Activated naive CD8-positive, alpha-beta T cell treated with anti-CD3 and anti-CD28 coated beads, Interleukin-2, amount 50 U/mL, for 24 hours (primary cell): ENCODE measurements at regions not wholly inside any gene's neighbourhood (a gene's known extent, or its start where the extent isn't known, plus 50 kb on each side); places are given as distances from the start of the nearest gene placed in this dataset.

Experiments
- ATAC-seq: fragments of 150-1000 bp; cut with Tn5 transposase; one replicate; pipeline ENCODE4 v1.10.0; 2021
- DNase-seq: peaks from one replicate; pipeline ENCODE4 v3.0.0; 2021
- H3K27ac Mint-ChIP-seq: one replicate; pipeline ENCODE4 v1.8.0; 2021; ENCODE audit warnings: mild to moderate bottlenecking, mixed read lengths
- H3K27me3 Mint-ChIP-seq: one replicate; pipeline ENCODE4 v1.8.0; 2021; ENCODE audit warnings: mixed read lengths
- H3K36me3 Mint-ChIP-seq: one replicate; pipeline ENCODE4 v1.8.0; 2021; ENCODE audit warnings: low read depth, mixed read lengths
- H3K4me1 Mint-ChIP-seq: one replicate; pipeline ENCODE4 v1.8.0; 2021; ENCODE audit warnings: mixed read lengths
- H3K4me3 Mint-ChIP-seq: one replicate; pipeline ENCODE4 v1.8.0; 2021; ENCODE audit warnings: mild to moderate bottlenecking, moderate library complexity, mixed read lengths
- H3K9me3 Mint-ChIP-seq: one replicate; pipeline ENCODE4 v1.8.0; 2021; ENCODE audit warnings: mixed read lengths

DNA sequence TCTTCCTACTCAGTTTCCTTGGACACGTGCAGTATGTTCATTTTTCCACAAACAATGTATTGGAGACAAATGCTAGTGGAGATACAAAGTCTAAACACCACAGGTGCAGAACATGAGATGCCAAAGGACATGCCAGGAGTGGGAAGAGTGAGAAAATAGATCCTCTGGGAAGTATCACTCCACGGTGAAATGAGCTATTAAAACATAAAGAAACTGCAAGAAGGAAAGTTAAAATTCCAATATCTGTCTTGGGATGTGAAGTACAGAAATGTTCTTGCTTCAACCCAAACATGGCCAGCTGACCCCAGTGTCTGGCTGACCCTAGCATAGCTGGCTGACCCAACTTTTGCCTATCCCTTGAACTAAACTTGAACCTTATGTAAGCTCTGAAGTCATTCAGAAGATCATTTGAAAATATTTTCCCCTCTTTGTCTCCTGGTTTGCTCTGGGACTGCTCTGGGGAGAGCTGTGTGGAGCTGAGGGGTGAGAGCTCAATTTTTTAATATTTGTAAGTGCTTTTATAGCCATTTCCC is 59.5 kb downstream of the FZD1 start:
- Mint-ChIP-seq H3K27me3 (no peaks in the 10 kb centered on the region), H3K36me3 (no peaks in the 10 kb centered on the region), H3K9me3 (no peaks in the 10 kb centered on the region), H3K4me1 (no peaks in the 10 kb centered on the region), H3K27ac (no peak overlapping the region), H3K4me3 (no peak overlapping the region)
- DNase-seq (no peak), ATAC-seq (no peak)

DNA sequence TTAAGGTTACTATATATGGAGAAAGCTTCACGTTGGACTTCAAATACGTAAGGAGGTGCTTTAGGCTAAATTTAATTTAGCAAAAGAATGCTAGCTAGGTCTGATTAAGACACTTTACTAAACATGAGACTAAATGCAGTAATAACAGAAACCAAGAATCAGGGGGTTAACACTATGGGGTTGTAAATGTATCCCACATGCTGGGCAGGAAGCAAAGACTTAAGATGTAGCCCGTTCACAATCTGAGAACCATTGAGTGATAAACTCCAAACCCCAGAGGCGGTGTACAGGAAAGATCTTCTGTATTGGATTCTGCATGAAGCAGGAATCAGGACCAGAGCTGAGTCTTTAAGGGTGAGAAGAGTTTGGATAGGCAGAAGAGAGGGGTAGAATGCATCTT is 60.4 kb downstream of the FZD1 start:
- no peaks in the 10 kb centered on the region for H3K9me3 Mint-ChIP-seq
- no peaks in the 10 kb centered on the region for H3K27me3 Mint-ChIP-seq
- H3K4me3 Mint-ChIP-seq = no peak overlapping the region
- H3K4me1 Mint-ChIP-seq = no peaks in the 10 kb centered on the region
- no peaks in the 10 kb centered on the region for H3K36me3 Mint-ChIP-seq
- no peak for DNase-seq
- H3K27ac Mint-ChIP-seq = no peak overlapping the region
- no peak for ATAC-seq

DNA sequence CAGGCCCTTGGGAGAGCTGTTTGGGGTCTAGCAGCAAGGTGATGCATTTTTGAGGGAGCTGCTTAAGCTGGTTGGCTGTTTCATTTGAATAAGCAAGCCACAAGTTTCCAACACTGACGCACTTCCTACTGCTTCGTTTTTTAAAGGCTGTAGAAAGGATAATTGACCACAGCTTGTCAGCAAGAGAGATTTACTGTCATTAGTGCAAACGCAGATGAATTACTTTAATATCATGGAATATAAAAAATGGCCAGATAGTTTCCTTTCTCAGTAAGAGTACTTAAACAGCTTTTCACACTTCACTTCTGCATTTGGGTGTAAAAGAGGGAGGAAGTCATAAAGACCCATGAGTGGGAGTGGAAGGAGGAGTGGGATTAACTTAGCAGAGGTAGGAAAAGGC is 61.5 kb downstream of the FZD1 start:
- no peaks in the 10 kb centered on the region for H3K36me3 Mint-ChIP-seq
- ATAC-seq (no peak), DNase-seq (no peak)
- no peak overlapping the region for H3K27ac Mint-ChIP-seq
- H3K4me1 Mint-ChIP-seq = no peaks in the 10 kb centered on the region
- H3K9me3 Mint-ChIP-seq = no peaks in the 10 kb centered on the region
- H3K27me3 Mint-ChIP-seq = no peaks in the 10 kb centered on the region
- no peak overlapping the region for H3K4me3 Mint-ChIP-seq

GRCh38 chr7:91326516-91327199 is 62.4 kb downstream of the FZD1 start:
- H3K27ac Mint-ChIP-seq = no peak overlapping the region
- no peaks in the 10 kb centered on the region for H3K27me3 Mint-ChIP-seq
- ATAC-seq (no peak), DNase-seq (no peak)
- H3K4me3 Mint-ChIP-seq = no peak overlapping the region
- no peaks in the 10 kb centered on the region for H3K4me1 Mint-ChIP-seq
- no peaks in the 10 kb centered on the region for H3K9me3 Mint-ChIP-seq
- H3K36me3 Mint-ChIP-seq = no peaks in the 10 kb centered on the region

- Mint-ChIP-seq H3K27me3 (no peaks in the 10 kb centered on the region), H3K9me3 (no peaks in the 10 kb centered on the region), H3K4me3 (no peak overlapping the region), H3K4me1 (no peaks in the 10 kb centered on the region), H3K27ac (no peak overlapping the region), H3K36me3 (no peaks in the 10 kb centered on the region)
- ATAC-seq = no peak
- DNase-seq = no peak
Measured at GRCh38 chr7:91327346-91327745, 63.1 kb downstream of the FZD1 start.

GRCh38 chr7:91329571-91329970 is 65.3 kb downstream of the FZD1 start:
- no peaks in the 10 kb centered on the region for H3K9me3 Mint-ChIP-seq
- H3K4me1 Mint-ChIP-seq = no peaks in the 10 kb centered on the region
- no peak for DNase-seq
- no peaks in the 10 kb centered on the region for H3K36me3 Mint-ChIP-seq
- H3K27ac Mint-ChIP-seq = no peak overlapping the region
- H3K4me3 Mint-ChIP-seq = no peak overlapping the region
- H3K27me3 Mint-ChIP-seq = no peaks in the 10 kb centered on the region
- no peak for ATAC-seq

- DNase-seq = no peak
- H3K4me1 Mint-ChIP-seq = no peaks in the 10 kb centered on the region
- no peak for ATAC-seq
- no peak overlapping the region for H3K4me3 Mint-ChIP-seq
- H3K27me3 Mint-ChIP-seq = no peaks in the 10 kb centered on the region
- H3K27ac Mint-ChIP-seq = no peak overlapping the region
- no peaks in the 10 kb centered on the region for H3K9me3 Mint-ChIP-seq
- H3K36me3 Mint-ChIP-seq = no peaks in the 10 kb centered on the region
Measured at GRCh38 chr7:91330191-91330808, 66.1 kb downstream of the FZD1 start.

DNA sequence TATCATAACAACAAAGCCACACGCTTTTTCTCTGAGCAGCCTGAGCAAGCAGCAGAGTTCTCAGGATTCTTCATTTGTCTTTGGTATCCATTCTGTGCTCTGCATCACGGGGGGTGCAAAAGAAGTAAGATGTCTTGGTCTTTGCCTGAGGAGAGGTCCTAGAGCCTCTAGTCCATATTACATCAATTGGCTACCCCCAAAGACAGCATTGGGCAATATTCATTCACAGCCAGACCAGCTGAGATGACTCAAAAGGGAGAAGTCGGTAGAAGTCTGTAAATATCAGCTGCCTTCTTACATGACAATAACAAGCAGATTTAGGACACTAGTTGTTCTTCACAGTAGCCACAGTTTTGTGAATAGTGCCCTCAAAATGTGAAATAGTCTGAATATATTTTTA is 66.6 kb downstream of the FZD1 start:
- no peaks in the 10 kb centered on the region for H3K4me1 Mint-ChIP-seq
- H3K4me3 Mint-ChIP-seq = no peak overlapping the region
- H3K27me3 Mint-ChIP-seq = no peaks in the 10 kb centered on the region
- H3K9me3 Mint-ChIP-seq = no peaks in the 10 kb centered on the region
- no peaks in the 10 kb centered on the region for H3K36me3 Mint-ChIP-seq
- no peak overlapping the region for H3K27ac Mint-ChIP-seq
- no peak for DNase-seq
- ATAC-seq = no peak

DNA sequence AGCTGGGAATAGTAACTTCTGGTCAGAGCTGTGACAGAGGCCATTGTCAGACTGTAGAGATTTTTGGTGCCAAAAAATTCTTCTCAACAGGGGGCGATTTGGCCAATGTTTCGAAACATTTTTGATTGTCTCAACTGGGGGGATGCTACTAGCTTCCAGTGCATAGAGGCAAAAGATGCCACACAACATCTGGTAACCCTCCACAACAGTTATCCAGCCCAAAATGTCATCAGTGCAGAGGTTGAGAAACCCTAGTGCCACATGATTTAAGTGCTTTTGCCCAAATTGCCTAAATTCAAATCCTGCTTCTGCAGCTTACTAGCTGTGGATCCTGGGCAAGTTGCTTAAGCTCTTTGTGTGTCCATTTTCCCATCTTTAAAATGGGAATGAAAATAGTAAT is 71.9 kb downstream of the FZD1 start:
- H3K4me1 Mint-ChIP-seq = no peaks in the 10 kb centered on the region
- ATAC-seq = no peak
- H3K27ac Mint-ChIP-seq = no peak overlapping the region

DNA sequence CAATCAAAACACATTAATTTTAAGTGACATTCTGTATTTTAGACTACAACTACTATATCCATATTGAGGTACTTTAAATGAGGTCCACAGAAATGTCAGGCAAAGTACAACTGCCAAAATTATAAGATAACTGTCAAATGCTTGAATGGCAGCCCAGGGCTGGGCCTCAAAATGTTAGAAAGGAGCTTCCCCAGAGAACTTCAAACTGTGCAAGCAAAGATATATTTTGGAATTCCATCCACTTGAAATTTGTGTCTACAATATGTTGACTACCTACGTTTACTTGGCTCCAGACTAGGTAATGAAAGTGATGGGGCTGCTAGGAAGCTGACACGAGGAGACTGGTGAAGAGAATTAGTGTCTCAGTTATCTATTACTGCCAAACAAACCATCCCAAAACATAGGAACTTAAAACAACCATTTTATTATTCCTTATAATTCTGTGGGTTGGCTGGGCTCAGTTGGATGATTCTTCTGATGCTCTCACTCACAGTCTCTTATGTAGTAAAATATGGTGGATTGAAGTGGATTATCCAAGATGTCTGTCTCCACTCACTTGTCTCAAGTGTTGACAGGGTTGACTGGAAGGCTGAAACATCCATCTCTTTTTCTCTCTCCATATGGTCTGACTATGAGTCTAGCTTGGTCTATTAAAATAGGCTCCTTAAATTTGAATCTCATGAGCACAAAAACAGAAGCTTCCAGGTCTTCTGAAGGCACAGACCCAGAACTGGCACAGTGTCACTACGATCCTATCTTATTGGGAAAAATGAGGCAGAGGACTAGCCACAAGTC is 74.2 kb downstream of the FZD1 start:
- H3K4me1 Mint-ChIP-seq = no peaks in the 10 kb centered on the region
- no peak for ATAC-seq
- no peak for DNase-seq
- H3K9me3 Mint-ChIP-seq = no peaks in the 10 kb centered on the region
- no peak overlapping the region for H3K4me3 Mint-ChIP-seq
- no peak overlapping the region for H3K27ac Mint-ChIP-seq
- H3K36me3 Mint-ChIP-seq = no peaks in the 10 kb centered on the region
- peaks cover 2% of the 10 kb centered on the region for H3K27me3 Mint-ChIP-seq

More for the DNA sequence above, 71.9 kb downstream of the FZD1 start:
- Mint-ChIP-seq H3K27me3 (peaks cover 2% of the 10 kb centered on the region), H3K36me3 (no peaks in the 10 kb centered on the region), H3K4me3 (no peak overlapping the region), H3K9me3 (no peaks in the 10 kb centered on the region)
- DNase-seq = no peak

DNA sequence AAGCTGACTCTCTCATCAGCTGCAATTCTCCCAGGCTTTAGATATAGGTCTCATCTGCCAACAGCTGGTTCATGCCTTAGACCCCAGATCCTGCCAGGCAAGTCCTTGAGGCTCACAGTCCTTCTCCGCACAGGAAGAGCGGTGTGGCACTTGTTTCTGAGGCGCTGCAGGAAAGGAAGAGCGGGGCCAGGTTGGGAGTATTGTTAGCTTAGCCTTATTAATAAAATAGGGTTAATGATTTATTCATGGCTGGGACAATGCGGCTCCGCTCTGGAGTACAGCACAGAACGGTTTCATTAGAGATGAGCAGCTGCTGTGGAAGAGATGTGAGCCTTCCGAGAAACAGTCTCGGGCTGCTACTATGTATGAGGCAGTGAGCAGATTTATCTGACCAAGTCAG is 78.1 kb downstream of the FZD1 start:
- DNase-seq = no peak
- Mint-ChIP-seq H3K4me1 (no peaks in the 10 kb centered on the region), H3K27me3 (no peaks in the 10 kb centered on the region), H3K9me3 (no peaks in the 10 kb centered on the region), H3K4me3 (no peak overlapping the region), H3K36me3 (no peaks in the 10 kb centered on the region), H3K27ac (no peak overlapping the region)
- no peak for ATAC-seq

- no peaks in the 10 kb centered on the region for H3K36me3 Mint-ChIP-seq
- DNase-seq = no peak
- H3K4me3 Mint-ChIP-seq = no peak overlapping the region
- no peaks in the 10 kb centered on the region for H3K4me1 Mint-ChIP-seq
- H3K27ac Mint-ChIP-seq = no peak overlapping the region
- ATAC-seq = no peak
- H3K27me3 Mint-ChIP-seq = no peaks in the 10 kb centered on the region
- H3K9me3 Mint-ChIP-seq = no peaks in the 10 kb centered on the region
Measured at GRCh38 chr7:91343420-91343960, 79.3 kb downstream of the FZD1 start.

DNA sequence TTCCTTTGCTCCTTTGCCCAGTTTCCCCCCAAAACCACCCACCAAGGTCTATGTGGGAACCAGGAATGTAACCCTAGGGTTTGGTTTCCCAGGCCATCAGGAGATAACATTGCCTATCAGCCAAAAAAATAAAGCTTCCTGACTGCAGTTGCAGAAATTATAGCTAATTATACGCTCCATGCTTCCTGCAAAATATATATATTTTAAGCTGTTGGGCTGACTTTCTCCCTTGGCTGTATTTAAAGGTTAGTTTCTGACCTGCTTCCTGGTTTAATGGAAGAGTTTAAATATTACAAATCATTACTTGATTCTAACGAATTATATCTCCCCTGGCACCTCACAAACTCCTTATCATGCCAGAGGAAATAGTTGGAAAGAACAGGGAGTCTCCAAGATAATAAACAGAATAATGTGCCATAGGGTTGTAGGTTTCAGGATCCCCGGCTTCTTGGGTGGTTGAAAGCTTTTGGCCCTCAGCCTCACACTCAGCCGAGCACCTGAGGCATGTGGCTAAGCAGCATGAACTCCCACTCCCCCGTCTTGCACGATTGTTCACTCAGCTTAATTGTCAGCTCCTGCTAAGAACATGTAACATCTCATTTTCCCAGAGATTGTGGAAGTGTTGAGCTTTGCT is 79.9 kb downstream of the FZD1 start:
- DNase-seq (no peak), ATAC-seq (no peak)
- no peaks in the 10 kb centered on the region for H3K36me3 Mint-ChIP-seq
- no peaks in the 10 kb centered on the region for H3K4me1 Mint-ChIP-seq
- no peak overlapping the region for H3K27ac Mint-ChIP-seq
- no peaks in the 10 kb centered on the region for H3K9me3 Mint-ChIP-seq
- no peak overlapping the region for H3K4me3 Mint-ChIP-seq
- no peaks in the 10 kb centered on the region for H3K27me3 Mint-ChIP-seq

DNA sequence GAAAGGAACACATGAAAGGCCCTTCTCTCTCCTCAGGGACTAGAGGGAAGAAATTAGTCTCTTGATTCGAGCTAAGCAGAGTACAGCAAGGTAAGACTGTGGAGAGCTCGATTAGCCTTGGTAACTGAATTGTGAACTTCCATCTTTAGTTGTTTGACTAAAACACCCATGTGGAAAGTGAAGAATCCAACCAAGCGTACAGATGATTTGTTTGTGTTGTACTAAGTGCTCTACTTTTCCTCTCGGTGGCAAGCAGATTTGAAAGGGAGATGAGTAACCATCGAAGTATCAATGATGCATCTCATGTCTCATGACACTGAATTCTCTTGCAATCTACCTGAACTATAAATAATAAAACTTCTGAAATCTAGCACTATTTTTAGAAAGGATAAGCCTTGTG is 80.7 kb downstream of the FZD1 start:
- Mint-ChIP-seq H3K36me3 (no peaks in the 10 kb centered on the region), H3K27me3 (no peaks in the 10 kb centered on the region), H3K4me3 (no peak overlapping the region), H3K4me1 (no peaks in the 10 kb centered on the region), H3K27ac (no peak overlapping the region), H3K9me3 (no peaks in the 10 kb centered on the region)
- DNase-seq (no peak), ATAC-seq (no peak)
